Upper lobe of left lung (tissue), 6 donors: ENCODE measurements at regions not wholly inside any gene's neighbourhood (a gene's known extent, or its start where the extent isn't known, plus 50 kb on each side); places are given as distances from the start of the nearest gene placed in this dataset.

ENCODE experiments used
- ATAC-seq, 2 donors: fragments of 200-7000 bp; cut with Tn5 transposase; one replicate each; pipeline ENCODE4 v1.9.1; 2022; ENCODE audit warnings: mild to moderate bottlenecking in 2 of 2, moderate library complexity in 2 of 2; ENCODE audit not compliant: low FRiP score in 2 of 2
- DNase-seq, 2 donors: peaks; one replicate each; pipeline ENCODE4 v3.0.0-alpha.2; 2019 to 2020
- H3K27ac ChIP-seq, 4 donors: fragments of 200-600 bp; sonication (generic); one replicate each; pipeline ENCODE4 v1.5.1; 2016 to 2019
- H3K27me3 ChIP-seq, 4 donors: fragments of 200-600 bp; sonication (generic); one replicate each; pipeline ENCODE4 v1.5.1; 2017 to 2019
- H3K36me3 ChIP-seq, 4 donors: fragments of 200-600 bp; sonication (generic); one replicate each; pipeline ENCODE4 v1.5.1; 2016 to 2019
- H3K4me1 ChIP-seq, 4 donors: fragments of 200-600 bp; sonication (generic); one replicate each; pipeline ENCODE4 v1.5.1; 2018 to 2019
- H3K4me3 ChIP-seq, 4 donors: fragments of 200-600 bp; sonication (generic); one replicate each; pipeline ENCODE4 v1.5.1; 2017 to 2019; ENCODE audit warnings: mild to moderate bottlenecking in 2 of 4, moderate library complexity in 1 of 4
- H3K9me3 ChIP-seq, 4 donors: fragments of 200-600 bp; sonication (generic); one replicate each; pipeline ENCODE4 v1.5.1; 2018 to 2019
- CTCF ChIP-seq, 6 experiments: fragments of 450-650 bp in 4 of 6; fragments of 200-600 bp in 2 of 6; sonication (generic) in 2 of 6; IDR thresholded peaks; one replicate each; pipeline ENCODE4 v1.5.1; 2016 to 2019; ENCODE audit warnings: antibody characterized with exemption in 6 of 6
- EP300 ChIP-seq, 4 donors: sonication (generic); formaldehyde crosslinking; IDR thresholded peaks; one replicate each; pipeline ENCODE4 v1.5.1; 2017; ENCODE audit warnings: antibody characterized with exemption in 4 of 4, control low read depth in 2 of 4
- POLR2A ChIP-seq, 4 donors: fragments of 450-650 bp; IDR thresholded peaks; one replicate each; pipeline ENCODE4 v1.5.1; 2016 to 2017; ENCODE audit warnings: antibody characterized with exemption in 4 of 4, mild to moderate bottlenecking in 2 of 4
- POLR2AphosphoS5 ChIP-seq, 2 donors: sonication (generic); formaldehyde crosslinking; IDR thresholded peaks; one replicate each; pipeline ENCODE4 v1.5.1; 2017; ENCODE audit warnings: antibody characterized with exemption in 2 of 2
- WGBS, 2 donors: methylation state at CpG; one replicate each; pipeline ENCODE4 v1.1.5; 2017 to 2018; 5-methylcytosine and 5-hydroxymethylcytosine counted together
- donor health status: DM: no; HTN: no; CAD: no; lungs with moderate emphysema.
- donor health status: DM: no; HTN: yes; CAD: no; lungs with severe emphysema.

DNA sequence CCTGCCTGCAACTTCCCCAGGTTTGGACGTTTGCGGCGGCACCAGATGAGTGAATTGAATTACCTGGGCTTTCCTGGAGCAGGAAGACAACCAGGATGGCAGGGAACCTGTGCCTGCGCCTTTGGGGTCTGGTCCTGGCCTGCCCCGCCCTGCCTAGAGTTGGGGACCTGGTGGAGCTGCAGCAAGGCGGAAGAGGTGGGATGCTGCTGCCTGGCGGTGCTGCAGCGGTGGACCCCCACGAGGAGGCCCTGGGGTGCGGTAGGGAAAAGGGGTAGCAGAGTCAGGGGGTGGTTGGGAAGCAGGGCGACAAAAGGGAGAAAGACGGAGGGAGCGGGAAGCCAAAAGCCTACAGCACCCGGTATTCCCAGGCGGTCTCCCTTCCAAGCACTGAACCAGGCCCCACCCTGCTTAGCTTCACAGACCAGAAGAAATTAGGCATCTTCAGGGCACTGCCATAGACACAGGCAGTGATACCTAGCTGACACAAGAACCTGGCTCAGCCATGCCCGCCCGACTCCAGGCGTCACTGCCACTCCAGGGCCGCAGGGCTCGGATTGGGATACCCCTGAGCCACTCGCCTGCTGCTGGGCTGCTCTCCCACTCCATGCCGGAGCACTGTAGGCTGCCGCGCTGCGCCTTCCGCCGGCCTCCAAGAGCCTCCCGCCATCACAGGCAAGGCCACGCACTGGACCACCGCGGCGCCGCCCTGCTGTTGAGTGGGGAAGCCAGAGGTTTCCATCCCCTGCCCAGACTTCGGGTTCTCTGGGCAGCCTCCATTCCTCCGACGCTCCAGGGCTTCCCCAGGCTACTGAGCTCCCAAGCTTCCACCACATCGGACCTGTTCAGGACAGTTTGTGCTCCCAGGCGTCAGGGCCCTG is 155.2 kb upstream of the ALG10B start:
- Histone ChIP-seq H3K4me3 (no peak overlapping the region), H3K36me3 (no peaks in the 10 kb centered on the region), H3K27me3 (no peaks in the 10 kb centered on the region), H3K27ac (no peak overlapping the region), H3K9me3 (peaks cover 0 to 23% (median 1%) of the 10 kb centered on the region in 4 donors), H3K4me1 (no peaks in the 10 kb centered on the region)
- 88% methylated on average over 36 to 37 of the region's 38 CpGs for WGBS, 2 donors
- no peak for TF ChIP-seq CTCF (IDR thresholded peaks at IDR 0.05)
- TF ChIP-seq EP300 (IDR thresholded peaks at IDR 0.05) = no peak
- no peak for TF ChIP-seq POLR2AphosphoS5 (IDR thresholded peaks at IDR 0.05)
- TF ChIP-seq POLR2A (IDR thresholded peaks at IDR 0.05) = no peak
- ATAC-seq = no peak
- DNase-seq = peak in 1 of 2 donors; percentile 84

GRCh38 chr12:38162013-38162412 is 154.6 kb upstream of the ALG10B start:
- no peaks in the 10 kb centered on the region for H3K4me1 ChIP-seq
- WGBS, 2 donors = 90 to 93% methylated on average over 18 to 19 of the region's 19 CpGs
- H3K27ac ChIP-seq = no peak overlapping the region
- no peak for ATAC-seq
- peak in 1 of 2 donors; percentile 61 for DNase-seq
- no peak overlapping the region for H3K4me3 ChIP-seq
- H3K9me3 ChIP-seq = peaks cover 0 to 23% (median 1%) of the 10 kb centered on the region in 4 donors
- no peaks in the 10 kb centered on the region for H3K27me3 ChIP-seq
- no peak for TF ChIP-seq POLR2AphosphoS5 (IDR thresholded peaks at IDR 0.05)
- no peak for TF ChIP-seq POLR2A (IDR thresholded peaks at IDR 0.05)
- no peaks in the 10 kb centered on the region for H3K36me3 ChIP-seq

- WGBS, 2 donors = 90 to 92% methylated on average over 27 to 32 of the region's 35 CpGs
- no peak overlapping the region for H3K27ac ChIP-seq
- TF ChIP-seq POLR2A (IDR thresholded peaks at IDR 0.05) (no peak), CTCF (IDR thresholded peaks at IDR 0.05) (no peak), EP300 (IDR thresholded peaks at IDR 0.05) (no peak)
- no peaks in the 10 kb centered on the region for H3K36me3 ChIP-seq
- H3K27me3 ChIP-seq = no peaks in the 10 kb centered on the region
- peak in 1 of 2 donors; percentile 66 for DNase-seq
- no peak overlapping the region for H3K4me3 ChIP-seq
- H3K9me3 ChIP-seq = peaks cover 0 to 17% (median 1%) of the 10 kb centered on the region in 4 donors
- no peaks in the 10 kb centered on the region for H3K4me1 ChIP-seq
- no peak for ATAC-seq
These were observed 153.7 kb upstream of the ALG10B start for GRCh38 chr12:38162708-38163441.

GRCh38 chr12:38163442-38163801 is 153.2 kb upstream of the ALG10B start:
- no peaks in the 10 kb centered on the region for H3K36me3 ChIP-seq
- no peak overlapping the region for H3K4me3 ChIP-seq
- no peaks in the 10 kb centered on the region for H3K27me3 ChIP-seq
- no peaks in the 10 kb centered on the region for H3K4me1 ChIP-seq
- H3K27ac ChIP-seq = no peak overlapping the region
- peaks cover 0 to 15% (median 1%) of the 10 kb centered on the region in 4 donors for H3K9me3 ChIP-seq
- peak in 1 of 2 donors; percentile 76 for DNase-seq
- ATAC-seq = no peak
- TF ChIP-seq POLR2A (IDR thresholded peaks at IDR 0.05) = no peak
- TF ChIP-seq EP300 (IDR thresholded peaks at IDR 0.05) = no peak
- no peak for TF ChIP-seq CTCF (IDR thresholded peaks at IDR 0.05)
- TF ChIP-seq POLR2AphosphoS5 (IDR thresholded peaks at IDR 0.05) = no peak
- 89 to 94% methylated on average over 27 to 28 of the region's 28 CpGs for WGBS, 2 donors

DNA sequence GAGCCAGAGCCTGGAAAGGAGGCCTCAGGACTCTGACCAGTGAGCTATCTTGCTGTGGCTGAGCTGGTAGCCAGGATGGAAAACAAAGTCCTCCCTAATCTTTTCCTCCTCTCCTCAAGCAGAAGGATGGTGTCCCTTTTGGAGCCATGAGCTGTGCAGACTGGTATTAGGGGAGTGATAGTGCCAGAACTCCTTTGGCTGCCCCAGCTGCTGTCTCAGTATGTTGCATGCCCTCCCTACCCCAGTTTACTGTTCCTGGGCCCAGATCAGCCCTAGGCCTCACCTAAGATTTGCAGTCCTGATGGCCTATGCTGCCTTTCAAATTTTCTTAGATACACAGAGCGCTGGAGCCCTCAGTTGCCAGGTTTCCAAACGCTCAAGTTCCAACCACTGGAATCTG is 150.3 kb upstream of the ALG10B start:
- TF ChIP-seq POLR2A (IDR thresholded peaks at IDR 0.05) = no peak
- TF ChIP-seq POLR2AphosphoS5 (IDR thresholded peaks at IDR 0.05) = no peak
- no peak for TF ChIP-seq CTCF (IDR thresholded peaks at IDR 0.05)
- no peak for TF ChIP-seq EP300 (IDR thresholded peaks at IDR 0.05)
- H3K9me3 ChIP-seq = peaks cover 0 to 6% (median 1%) of the 10 kb centered on the region in 4 donors
- H3K27ac ChIP-seq = no peak overlapping the region
- H3K27me3 ChIP-seq = no peaks in the 10 kb centered on the region
- ATAC-seq (no peak), DNase-seq (no peak)
- no peak overlapping the region for H3K4me3 ChIP-seq
- WGBS, 2 donors = 80 to 89% methylated on average over 1 to 2 of the region's 2 CpGs
- no peaks in the 10 kb centered on the region for H3K4me1 ChIP-seq
- H3K36me3 ChIP-seq = no peaks in the 10 kb centered on the region
